BE2C (cell line): ENCODE measurements at regions not wholly inside any gene's neighbourhood (a gene's known extent, or its start where the extent isn't known, plus 50 kb on each side); places are given as distances from the start of the nearest gene placed in this dataset.
"Not testable (repeated sequence)": the region's sequence is repeated elsewhere in the genome, so short reads cannot be mapped to it uniquely, and the experiment has no call there.

Experiments
- DNase-seq: peaks from one replicate; pipeline ENCODE4 v3.0.0-alpha.2; 2020
- H3K27me3 ChIP-seq: fragments of 250-450 bp; sonication (Bioruptor Pico); 2 replicates; pipeline ENCODE4 v1.5.1; 2020; ENCODE audit warnings: mild to moderate bottlenecking
- H3K36me3 ChIP-seq: fragments of 250-450 bp; sonication (Bioruptor Pico); 2 replicates; pipeline ENCODE4 v1.5.1; 2020; ENCODE audit warnings: mild to moderate bottlenecking
- H3K4me1 ChIP-seq: fragments of 250-450 bp; sonication (Bioruptor Pico); 2 replicates; pipeline ENCODE4 v1.5.1; 2020
- H3K4me3 ChIP-seq: 2 replicates; pipeline ENCODE4 v1.5.1; 2011; ENCODE audit warnings: low read depth, low read length
- H3K9me3 ChIP-seq: fragments of 250-450 bp; sonication (Bioruptor Pico); 2 replicates; pipeline ENCODE4 v1.5.1; 2020
- TF ChIP-seq, protein P1 (sequence below): IDR thresholded peaks from 2 replicates; pipeline ENCODE4 v1.5.1; 2012; ENCODE audit warnings: mild to moderate bottlenecking, low read depth, low read length

DNA sequence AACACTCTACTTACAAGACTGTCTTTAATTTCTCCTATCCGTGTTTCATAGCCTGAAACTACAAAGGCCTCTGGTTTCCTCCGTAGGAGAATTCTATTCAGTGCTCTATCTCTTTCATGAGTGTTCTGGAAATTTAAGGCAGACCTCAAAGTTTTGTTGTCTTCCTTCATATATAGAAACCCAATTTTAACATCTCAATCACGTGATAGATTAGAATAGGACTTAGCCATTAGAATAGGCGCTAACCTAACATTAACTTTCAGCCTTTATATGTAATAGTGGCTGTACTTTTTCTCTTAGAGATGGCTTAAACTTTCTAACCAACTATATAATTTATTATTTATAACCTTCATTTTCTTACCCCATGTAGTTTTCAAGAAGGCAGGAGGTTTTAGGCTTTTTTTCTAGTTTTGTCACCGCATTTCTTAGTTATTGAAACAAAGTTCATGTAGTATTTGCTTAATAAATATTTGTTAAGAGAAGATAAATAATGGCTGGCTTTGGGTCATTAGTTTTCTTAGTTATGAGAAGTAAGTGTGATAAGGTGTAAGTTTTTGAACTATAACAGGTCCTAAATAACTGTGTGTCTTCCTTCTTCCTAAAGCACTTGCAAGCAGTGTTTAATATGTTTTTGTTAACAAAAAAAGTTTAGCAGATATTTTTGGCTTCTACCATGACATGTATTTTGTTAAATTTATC is 1504.6 kb upstream of the ADGRL3 start:
- no peak for DNase-seq
- Histone ChIP-seq H3K27me3 (no peaks in the 10 kb centered on the region), H3K4me1 (no peaks in the 10 kb centered on the region), H3K9me3 (no peaks in the 10 kb centered on the region), H3K36me3 (no peaks in the 10 kb centered on the region), H3K4me3 (no peak overlapping the region)
- TF ChIP-seq, protein P1, sequence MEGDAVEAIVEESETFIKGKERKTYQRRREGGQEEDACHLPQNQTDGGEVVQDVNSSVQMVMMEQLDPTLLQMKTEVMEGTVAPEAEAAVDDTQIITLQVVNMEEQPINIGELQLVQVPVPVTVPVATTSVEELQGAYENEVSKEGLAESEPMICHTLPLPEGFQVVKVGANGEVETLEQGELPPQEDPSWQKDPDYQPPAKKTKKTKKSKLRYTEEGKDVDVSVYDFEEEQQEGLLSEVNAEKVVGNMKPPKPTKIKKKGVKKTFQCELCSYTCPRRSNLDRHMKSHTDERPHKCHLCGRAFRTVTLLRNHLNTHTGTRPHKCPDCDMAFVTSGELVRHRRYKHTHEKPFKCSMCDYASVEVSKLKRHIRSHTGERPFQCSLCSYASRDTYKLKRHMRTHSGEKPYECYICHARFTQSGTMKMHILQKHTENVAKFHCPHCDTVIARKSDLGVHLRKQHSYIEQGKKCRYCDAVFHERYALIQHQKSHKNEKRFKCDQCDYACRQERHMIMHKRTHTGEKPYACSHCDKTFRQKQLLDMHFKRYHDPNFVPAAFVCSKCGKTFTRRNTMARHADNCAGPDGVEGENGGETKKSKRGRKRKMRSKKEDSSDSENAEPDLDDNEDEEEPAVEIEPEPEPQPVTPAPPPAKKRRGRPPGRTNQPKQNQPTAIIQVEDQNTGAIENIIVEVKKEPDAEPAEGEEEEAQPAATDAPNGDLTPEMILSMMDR = no peak

DNA sequence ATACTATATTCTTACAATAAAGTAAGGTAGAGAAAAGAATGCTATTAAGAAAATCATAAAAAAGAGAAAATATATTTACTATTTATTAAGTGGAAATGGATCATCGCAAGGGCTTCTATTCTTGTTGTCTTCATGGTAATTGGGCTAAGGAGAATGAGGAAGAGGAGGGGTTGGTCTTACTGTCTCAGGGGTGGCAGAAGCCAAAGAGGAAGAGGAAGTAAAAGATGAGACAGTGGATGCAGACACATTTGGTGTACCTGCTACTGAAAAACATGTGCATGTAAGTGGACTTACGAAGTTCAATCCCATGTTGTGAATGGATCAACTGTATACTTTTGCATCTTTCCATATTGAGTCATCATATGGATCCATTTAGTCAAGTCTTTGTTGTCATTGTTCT is 1502.1 kb upstream of the ADGRL3 start:
- TF ChIP-seq, protein P1 = no peak
- H3K27me3 ChIP-seq = no peaks in the 10 kb centered on the region
- no peaks in the 10 kb centered on the region for H3K9me3 ChIP-seq
- H3K4me1 ChIP-seq = no peaks in the 10 kb centered on the region
- no peak for DNase-seq
- no peak overlapping the region for H3K4me3 ChIP-seq
- no peaks in the 10 kb centered on the region for H3K36me3 ChIP-seq

DNA sequence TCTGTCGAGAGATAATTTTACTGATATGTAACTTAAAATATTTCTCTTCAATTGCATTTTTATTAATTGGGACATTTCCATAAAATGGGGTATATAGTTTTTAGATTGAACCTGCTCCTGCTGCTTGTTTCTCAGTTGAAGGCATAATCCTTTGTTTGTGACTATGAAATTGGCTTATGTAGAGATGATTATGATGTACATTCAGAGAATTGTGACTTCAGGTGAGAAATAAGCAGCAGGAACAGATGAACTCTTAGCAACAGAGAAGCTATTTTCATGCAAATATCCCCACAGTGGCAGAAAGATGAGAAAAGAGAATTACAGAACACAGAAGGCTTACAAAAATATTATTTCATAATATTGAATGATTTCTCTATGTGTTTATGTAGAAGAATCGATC is 1499.5 kb upstream of the ADGRL3 start:
- TF ChIP-seq, protein P1 = no peak
- H3K9me3 ChIP-seq = no peaks in the 10 kb centered on the region
- no peaks in the 10 kb centered on the region for H3K36me3 ChIP-seq
- H3K4me1 ChIP-seq = no peaks in the 10 kb centered on the region
- DNase-seq = no peak
- H3K27me3 ChIP-seq = no peaks in the 10 kb centered on the region
- H3K4me3 ChIP-seq = no peak overlapping the region

DNA sequence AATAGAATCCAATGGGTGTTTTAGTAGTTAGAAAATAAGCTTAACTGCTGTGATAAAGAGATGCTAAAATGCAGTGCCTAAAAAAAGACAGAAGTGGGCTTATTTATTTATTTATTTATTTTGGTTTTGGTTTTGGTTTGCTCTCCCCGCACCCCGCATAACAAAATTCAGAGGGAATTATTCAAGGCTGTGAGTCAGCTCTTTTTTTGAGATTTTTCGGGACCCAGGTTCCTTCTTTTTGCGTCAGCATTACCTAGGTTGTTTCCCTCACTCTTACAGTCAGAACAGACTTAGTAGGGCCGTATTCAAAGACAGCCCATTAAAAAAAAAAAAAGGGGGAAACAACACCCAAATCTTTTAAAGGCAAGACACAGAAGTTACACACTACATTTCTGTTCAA is 1495.5 kb upstream of the ADGRL3 start:
- no peaks in the 10 kb centered on the region for H3K4me1 ChIP-seq
- no peaks in the 10 kb centered on the region for H3K9me3 ChIP-seq
- no peaks in the 10 kb centered on the region for H3K27me3 ChIP-seq
- TF ChIP-seq, protein P1 = no peak
- no peaks in the 10 kb centered on the region for H3K36me3 ChIP-seq
- H3K4me3 ChIP-seq = no peak overlapping the region
- no peak for DNase-seq

DNA sequence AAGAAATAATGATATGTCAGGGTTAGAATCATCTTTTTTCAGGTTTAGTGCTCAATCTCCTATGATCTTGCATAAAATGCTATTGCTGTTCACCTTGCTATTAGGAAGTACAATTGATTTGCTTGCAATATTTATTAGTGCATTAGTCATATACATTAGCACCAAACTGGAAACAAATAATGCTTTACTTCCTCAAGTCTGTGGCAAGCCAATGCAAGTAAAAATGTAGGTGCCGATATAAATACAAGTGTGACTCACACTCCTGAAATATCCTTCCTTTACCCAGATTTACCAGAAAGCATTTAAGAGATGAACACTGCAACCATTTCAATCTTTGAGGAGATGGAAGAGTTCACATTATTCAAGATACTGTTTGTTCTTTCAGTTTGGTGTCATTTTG is 1487.7 kb upstream of the ADGRL3 start:
- H3K27me3 ChIP-seq = no peaks in the 10 kb centered on the region
- TF ChIP-seq, protein P1 = no peak
- no peaks in the 10 kb centered on the region for H3K4me1 ChIP-seq
- DNase-seq = no peak
- no peaks in the 10 kb centered on the region for H3K36me3 ChIP-seq
- H3K4me3 ChIP-seq = no peak overlapping the region
- H3K9me3 ChIP-seq = no peaks in the 10 kb centered on the region

DNA sequence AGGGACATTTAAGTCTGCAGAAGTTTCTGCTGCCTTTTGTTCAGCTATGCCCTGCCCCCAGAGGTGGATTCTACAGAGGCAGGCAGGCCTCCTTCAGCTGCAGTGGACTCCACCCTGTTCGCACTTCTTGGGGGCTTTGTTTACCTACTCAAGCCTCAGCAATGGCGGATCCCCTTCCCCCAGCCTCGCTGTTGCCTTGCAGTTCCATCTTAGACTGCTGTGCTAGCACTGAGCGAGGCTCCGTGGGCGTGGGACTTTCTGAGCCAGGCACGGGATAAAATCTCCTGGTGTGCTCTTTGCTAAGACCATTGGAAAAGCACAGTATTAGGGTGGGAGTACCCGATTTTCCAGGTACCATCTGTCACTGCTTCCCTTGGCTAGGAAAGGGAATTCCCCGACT is 1475.8 kb upstream of the ADGRL3 start:
- not testable (repeated sequence) for H3K9me3 ChIP-seq, H3K4me1 ChIP-seq, H3K36me3 ChIP-seq, H3K27me3 ChIP-seq, H3K4me3 ChIP-seq
- peak; percentile 3 for DNase-seq

DNA sequence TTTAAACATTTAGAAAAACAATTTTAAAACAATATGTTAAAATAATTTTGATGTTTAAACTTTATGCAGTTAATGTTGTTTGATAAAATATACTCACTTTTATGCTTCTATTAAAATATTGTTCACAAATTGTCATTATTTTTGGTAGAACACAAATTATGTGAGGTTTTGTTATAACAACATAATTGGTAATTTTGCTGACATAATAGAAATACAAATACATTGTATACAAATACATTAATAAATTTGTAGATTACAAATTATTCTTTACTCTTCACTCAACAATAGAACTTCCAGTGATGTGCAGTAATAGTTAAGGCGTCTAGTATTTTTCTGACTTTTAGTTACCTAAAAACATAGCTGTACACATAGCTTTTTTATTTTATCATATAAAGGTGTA is 1472.4 kb upstream of the ADGRL3 start:
- DNase-seq = no peak
- H3K36me3 ChIP-seq = no peaks in the 10 kb centered on the region

More for the DNA sequence above, 1472.4 kb upstream of the ADGRL3 start:
- no peak overlapping the region for H3K4me3 ChIP-seq
- H3K9me3 ChIP-seq = peaks cover 3% of the 10 kb centered on the region
- no peaks in the 10 kb centered on the region for H3K4me1 ChIP-seq
- no peaks in the 10 kb centered on the region for H3K27me3 ChIP-seq
- TF ChIP-seq, protein P1 = no peak
